Lung (tissue), 11 donors: ENCODE measurements at regions not wholly inside any gene's neighbourhood (a gene's known extent, or its start where the extent isn't known, plus 50 kb on each side); places are given as distances from the start of the nearest gene placed in this dataset.

ENCODE experiments used
- ATAC-seq: fragments of 200-7000 bp; cut with Tn5 transposase; one replicate; pipeline ENCODE4 v1.9.1; 2020; ENCODE audit warnings: moderate number of reproducible peaks; ENCODE audit not compliant: insufficient read depth, low FRiP score
- DNase-seq, 3 donors: peaks; one replicate each; pipeline ENCODE4 v3.0.0-alpha.2; 2013 to 2017
- H3K27ac ChIP-seq, 2 donors: one replicate each; pipeline ENCODE4 v1.5.1; 2013; ENCODE audit warnings: mild to moderate bottlenecking in 2 of 2, moderate library complexity in 2 of 2, control low read depth in 1 of 2, inconsistent platforms in 1 of 2, low read depth in 1 of 2, low read length in 1 of 2
- H3K27me3 ChIP-seq, 3 donors: one replicate each; pipeline ENCODE4 v1.5.1; 2013; ENCODE audit warnings: low read length in 2 of 3; ENCODE audit not compliant: control insufficient read depth in 3 of 3, insufficient read depth in 3 of 3
- H3K36me3 ChIP-seq, 4 donors: one replicate each; pipeline ENCODE4 v1.5.1; 2013; ENCODE audit warnings: low read length in 4 of 4, mild to moderate bottlenecking in 1 of 4, moderate library complexity in 1 of 4; ENCODE audit not compliant: control insufficient read depth in 4 of 4, insufficient read depth in 4 of 4
- H3K4me1 ChIP-seq, 5 donors: one replicate each; pipeline ENCODE4 v1.5.1; 2013; ENCODE audit warnings: low read length in 5 of 5, mild to moderate bottlenecking in 2 of 5, moderate library complexity in 1 of 5; ENCODE audit not compliant: control insufficient read depth in 5 of 5, insufficient read depth in 5 of 5
- H3K4me3 ChIP-seq: one replicate; pipeline ENCODE4 v1.5.1; 2013; ENCODE audit warnings: mild to moderate bottlenecking, control low read depth, moderate library complexity
- H3K9ac ChIP-seq, 2 donors: one replicate each; pipeline ENCODE4 v1.5.1; 2013; ENCODE audit warnings: low read length in 2 of 2, control low read depth in 1 of 2; ENCODE audit not compliant: insufficient read depth in 1 of 2
- H3K9me3 ChIP-seq, 4 donors: one replicate each; pipeline ENCODE4 v1.5.1; 2013; ENCODE audit warnings: low read length in 3 of 4, mild to moderate bottlenecking in 1 of 4, moderate library complexity in 1 of 4; ENCODE audit not compliant: control insufficient read depth in 4 of 4, insufficient read depth in 3 of 4
- WGBS, 2 donors: extraction: QIAGEN DNeasy Blood & Tissue Kit; methylation state at CpG; one replicate each; pipeline ENCODE4 v1.1.7; 2013; 5-methylcytosine and 5-hydroxymethylcytosine counted together
- TF ChIP-seq, protein P1 (sequence below): IDR thresholded peaks from 2 replicates; pipeline ENCODE4 v1.5.1; 2012; ENCODE audit warnings: mild to moderate bottlenecking; ENCODE audit errors: control extremely low read depth, extremely low read depth
- donor health status: control.
- donor health status: control.
- donor health status: Bipolar disorder and iron deficiency.
- donor health status: healthy.
- donor health status: DM: yes; HTN: yes; CAD: no.

DNA sequence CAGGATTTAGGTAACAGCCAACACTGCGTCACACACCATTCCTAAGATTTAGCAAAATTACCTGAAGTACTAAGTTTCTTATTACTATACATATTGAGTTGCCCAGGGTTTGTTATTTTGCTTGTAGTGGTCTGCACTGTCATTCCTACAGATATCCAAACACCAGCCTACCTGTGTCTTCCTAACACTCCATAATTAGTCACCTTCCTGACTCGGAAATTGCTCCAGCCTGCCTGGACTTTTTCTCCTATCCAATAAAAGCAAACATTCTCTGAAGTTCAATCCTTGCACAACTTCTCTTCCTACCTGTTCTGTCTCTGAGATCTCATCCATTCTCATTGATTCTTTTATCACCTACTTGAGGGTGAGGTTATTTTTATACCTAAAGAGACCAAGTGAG lies 243.9 kb downstream of the NR2F1-AS1 start:
- TF ChIP-seq, protein P1, sequence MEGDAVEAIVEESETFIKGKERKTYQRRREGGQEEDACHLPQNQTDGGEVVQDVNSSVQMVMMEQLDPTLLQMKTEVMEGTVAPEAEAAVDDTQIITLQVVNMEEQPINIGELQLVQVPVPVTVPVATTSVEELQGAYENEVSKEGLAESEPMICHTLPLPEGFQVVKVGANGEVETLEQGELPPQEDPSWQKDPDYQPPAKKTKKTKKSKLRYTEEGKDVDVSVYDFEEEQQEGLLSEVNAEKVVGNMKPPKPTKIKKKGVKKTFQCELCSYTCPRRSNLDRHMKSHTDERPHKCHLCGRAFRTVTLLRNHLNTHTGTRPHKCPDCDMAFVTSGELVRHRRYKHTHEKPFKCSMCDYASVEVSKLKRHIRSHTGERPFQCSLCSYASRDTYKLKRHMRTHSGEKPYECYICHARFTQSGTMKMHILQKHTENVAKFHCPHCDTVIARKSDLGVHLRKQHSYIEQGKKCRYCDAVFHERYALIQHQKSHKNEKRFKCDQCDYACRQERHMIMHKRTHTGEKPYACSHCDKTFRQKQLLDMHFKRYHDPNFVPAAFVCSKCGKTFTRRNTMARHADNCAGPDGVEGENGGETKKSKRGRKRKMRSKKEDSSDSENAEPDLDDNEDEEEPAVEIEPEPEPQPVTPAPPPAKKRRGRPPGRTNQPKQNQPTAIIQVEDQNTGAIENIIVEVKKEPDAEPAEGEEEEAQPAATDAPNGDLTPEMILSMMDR, result no peak
- ATAC-seq, result no peak
- 67 to 94% methylated on average over 2 of the region's 2 CpGs for WGBS, 2 donors

DNA sequence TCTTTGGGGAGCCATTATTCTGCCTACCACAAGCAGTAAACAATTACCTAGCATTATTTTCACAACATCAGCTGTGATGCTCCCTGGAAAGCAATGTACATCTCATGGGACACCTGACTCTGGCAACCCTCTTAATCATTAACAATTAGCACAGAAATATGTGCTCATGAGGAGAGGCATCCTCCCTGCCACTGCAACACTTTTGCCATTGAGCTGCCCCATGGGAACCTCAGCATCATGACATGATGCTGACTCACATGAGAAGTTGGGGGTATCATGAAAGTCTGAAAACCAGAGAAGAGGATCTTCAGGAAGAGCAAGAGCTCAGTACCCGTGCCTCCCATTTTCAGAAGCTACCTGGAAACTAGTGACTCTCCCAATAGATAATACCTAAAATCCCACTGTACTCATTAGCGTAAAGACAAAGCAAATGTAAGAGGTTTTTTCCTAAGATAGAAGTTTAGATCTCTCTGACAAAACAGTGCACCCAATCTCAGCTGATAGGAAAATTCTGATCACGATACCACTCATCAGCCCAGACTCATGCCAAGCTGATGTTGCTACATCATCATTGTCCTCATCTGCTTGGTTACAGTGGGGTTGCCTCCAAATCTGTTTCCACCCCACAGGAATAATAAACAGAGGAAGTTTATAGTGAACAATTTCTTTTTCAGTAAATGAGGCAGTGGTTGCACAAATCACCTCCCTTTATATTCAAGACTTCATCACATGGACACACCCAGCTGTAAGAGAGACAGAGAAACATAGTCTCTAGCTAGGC lies 244.5 kb downstream of the NR2F1-AS1 start:
- ATAC-seq (no peak), DNase-seq (no peak)
- peaks cover 0 to 5% (median 0%) of the 10 kb centered on the region in 4 donors for H3K9me3 ChIP-seq
- H3K4me3 ChIP-seq, result no peak overlapping the region
- TF ChIP-seq, protein P1, result no peak
- H3K36me3 ChIP-seq, result no peaks in the 10 kb centered on the region
- H3K27me3 ChIP-seq, result no peaks in the 10 kb centered on the region
- no peak overlapping the region for H3K9ac ChIP-seq
- peaks cover 0 to 6% (median 0%) of the 10 kb centered on the region in 5 donors for H3K4me1 ChIP-seq
- no peak overlapping the region for H3K27ac ChIP-seq
- 79 to 89% methylated on average over 3 of the region's 3 CpGs for WGBS, 2 donors

More for the DNA sequence above, 243.9 kb downstream of the NR2F1-AS1 start:
- H3K9me3 ChIP-seq, result peaks cover 0 to 5% (median 0%) of the 10 kb centered on the region in 4 donors
- no peak for DNase-seq
- H3K27me3 ChIP-seq, result no peaks in the 10 kb centered on the region
- peaks cover 0 to 6% (median 0%) of the 10 kb centered on the region in 5 donors for H3K4me1 ChIP-seq
- no peak overlapping the region for H3K27ac ChIP-seq
- no peak overlapping the region for H3K9ac ChIP-seq
- H3K36me3 ChIP-seq, result no peaks in the 10 kb centered on the region
- H3K4me3 ChIP-seq, result no peak overlapping the region

DNA sequence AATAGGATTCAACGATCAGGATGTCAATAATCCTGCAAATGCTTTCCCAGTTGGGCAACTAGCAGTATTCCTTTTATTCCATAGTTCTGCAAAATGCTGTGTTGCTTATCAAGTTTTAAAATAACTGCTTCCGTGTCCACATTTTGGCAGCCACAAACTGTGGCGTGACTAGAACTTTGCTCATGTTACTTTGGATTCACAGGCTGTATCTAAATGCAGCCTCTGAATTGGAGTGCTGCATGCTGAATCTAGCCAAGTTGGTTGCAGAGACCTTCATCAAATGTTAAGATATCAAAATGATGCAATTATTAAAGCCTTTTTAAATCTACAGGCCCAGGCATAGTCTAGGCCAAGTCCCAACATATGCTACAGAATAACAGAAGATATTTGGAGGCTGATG lies 249.2 kb downstream of the NR2F1-AS1 start:
- ATAC-seq (no peak), DNase-seq (peak in 2 of 3 donors; percentile 37 to 72)
- no peak overlapping the region for H3K27ac ChIP-seq
- H3K9me3 ChIP-seq, result peaks cover 0 to 2% (median 0%) of the 10 kb centered on the region in 4 donors
- H3K36me3 ChIP-seq, result no peaks in the 10 kb centered on the region
- no peaks in the 10 kb centered on the region for H3K27me3 ChIP-seq
- H3K4me1 ChIP-seq, result peaks cover 0 to 2% (median 0%) of the 10 kb centered on the region in 5 donors
- WGBS, 2 donors, result 79 to 86% methylated on average over 3 of the region's 3 CpGs
- TF ChIP-seq, protein P1, result no peak
- no peak overlapping the region for H3K4me3 ChIP-seq
- no peak overlapping the region for H3K9ac ChIP-seq

DNA sequence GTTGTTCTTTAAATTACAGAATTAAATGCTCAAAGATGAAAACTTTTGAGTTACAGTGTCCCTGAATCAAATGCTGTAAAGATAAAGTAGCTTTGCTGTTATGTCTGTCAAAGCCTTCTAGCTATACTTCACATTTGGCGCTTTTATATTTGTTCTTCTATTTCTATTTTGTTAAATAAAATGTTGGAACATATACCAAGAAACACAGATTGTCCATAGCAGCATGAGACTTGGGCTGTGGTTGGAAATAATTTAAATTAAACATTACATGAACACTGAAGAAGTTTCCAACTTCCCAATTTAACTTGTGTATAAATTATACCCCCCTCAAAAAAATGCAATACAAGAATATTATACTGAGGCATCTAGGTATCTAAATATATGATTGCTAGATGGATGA lies 249.8 kb downstream of the NR2F1-AS1 start:
- H3K27me3 ChIP-seq, result no peaks in the 10 kb centered on the region
- H3K27ac ChIP-seq, result no peak overlapping the region
- ATAC-seq, result no peak
- no peak overlapping the region for H3K4me3 ChIP-seq
- DNase-seq, result no peak
- TF ChIP-seq, protein P1, result no peak
- WGBS, 2 donors, result 96 to 100% methylated on average over 1 of the region's 1 CpG
- H3K4me1 ChIP-seq, result peaks cover 0 to 2% (median 0%) of the 10 kb centered on the region in 5 donors
- H3K9me3 ChIP-seq, result peaks cover 0 to 2% (median 0%) of the 10 kb centered on the region in 4 donors
- no peaks in the 10 kb centered on the region for H3K36me3 ChIP-seq
- H3K9ac ChIP-seq, result no peak overlapping the region
